GM23338 (cell line): ENCODE measurements at regions not wholly inside any gene's neighbourhood (a gene's known extent, or its start where the extent isn't known, plus 50 kb on each side); places are given as distances from the start of the nearest gene placed in this dataset.

Source experiments
- CTCF ChIP-seq, 2 experiments: fragments of 200-600 bp in 1 of 2; sonication (generic) in 1 of 2; conservative IDR thresholded peaks; 2 replicates each; pipeline versions ENCODE4 v1.5.1 to v1.6.1; 2016 to 2017; ENCODE audit warnings: antibody characterized with exemption in 2 of 2, low read depth in 2 of 2, mild to moderate bottlenecking in 2 of 2, moderate library complexity in 1 of 2
- EZH2 ChIP-seq: fragments of 200-600 bp; sonication (generic); IDR thresholded peaks from one replicate; pipeline ENCODE4 v1.8.0; 2017; ENCODE audit warnings: antibody characterized with exemption, mild to moderate bottlenecking, low read depth; ENCODE audit not compliant: unreplicated experiment
- POLR2AphosphoS5 ChIP-seq: IDR thresholded peaks from 2 replicates; pipeline ENCODE4 v1.6.1; 2016; ENCODE audit warnings: antibody characterized with exemption, low read depth

- TF ChIP-seq CTCF (conservative IDR thresholded peaks at IDR 0.05; ENCODE audit: low read depth in 2 of 2) (no peak), EZH2 (no peak), POLR2AphosphoS5 (no peak)
Observed at GRCh38 chrX:117508021-117508420, 608.6 kb downstream of the KLHL13 start.
